Right lung (tissue), 2 donors: ENCODE measurements at regions not wholly inside any gene's neighbourhood (a gene's known extent, or its start where the extent isn't known, plus 50 kb on each side); places are given as distances from the start of the nearest gene placed in this dataset.
"Not testable (repeated sequence)": the region's sequence is repeated elsewhere in the genome, so short reads cannot be mapped to it uniquely, and the experiment has no call there.

Source experiments
- DNase-seq, 2 donors: peaks; one replicate each; pipeline ENCODE4 v3.0.0-alpha.2; 2013

- no peak for DNase-seq
These were observed 317.0 kb upstream of the ADCY2 start for GRCh38 chr5:7078901-7079300.

GRCh38 chr5:7080501-7080900 is 315.4 kb upstream of the ADCY2 start:
- no peak for DNase-seq

GRCh38 chr5:7087719-7088297 is 308.1 kb upstream of the ADCY2 start:
- no peak for DNase-seq

GRCh38 chr5:7088849-7089248 is 307.1 kb upstream of the ADCY2 start:
- no peak for DNase-seq

GRCh38 chr5:7094626-7095025 is 301.3 kb upstream of the ADCY2 start:
- DNase-seq = peak; percentile 13 to 37

GRCh38 chr5:7096294-7096693 is 299.6 kb upstream of the ADCY2 start:
- DNase-seq = no peak

GRCh38 chr5:7105358-7105757 is 290.6 kb upstream of the ADCY2 start:
- no peak for DNase-seq

- DNase-seq = no peak
These were observed 278.0 kb upstream of the ADCY2 start for GRCh38 chr5:7117961-7118360.

- no peak for DNase-seq
These were observed 264.3 kb upstream of the ADCY2 start for GRCh38 chr5:7131680-7132079.

- peak; percentile 39 for DNase-seq
These were observed 249.1 kb upstream of the ADCY2 start for GRCh38 chr5:7146886-7147285.

- DNase-seq = no peak
These were observed 238.9 kb upstream of the ADCY2 start for GRCh38 chr5:7157083-7157482.

- DNase-seq = no peak
These were observed 226.6 kb upstream of the ADCY2 start for GRCh38 chr5:7169240-7169878.

- DNase-seq = not testable (repeated sequence)
These were observed 225.2 kb upstream of the ADCY2 start for GRCh38 chr5:7170785-7171184.

- no peak for DNase-seq
These were observed 216.6 kb upstream of the ADCY2 start for GRCh38 chr5:7179364-7179763.

GRCh38 chr5:7181841-7182240 is 214.1 kb upstream of the ADCY2 start:
- no peak for DNase-seq

- DNase-seq = no peak
These were observed 210.2 kb upstream of the ADCY2 start for GRCh38 chr5:7185742-7186141.

- DNase-seq = no peak
These were observed 209.1 kb upstream of the ADCY2 start for GRCh38 chr5:7186818-7187217.

- DNase-seq = peak; percentile 24 to 46
These were observed 205.2 kb upstream of the ADCY2 start for GRCh38 chr5:7190712-7191250.

- no peak for DNase-seq
These were observed 203.9 kb upstream of the ADCY2 start for GRCh38 chr5:7192016-7192415.

- no peak for DNase-seq
These were observed 193.1 kb upstream of the ADCY2 start for GRCh38 chr5:7202846-7203245.

GRCh38 chr5:7207979-7208378 is 188.0 kb upstream of the ADCY2 start:
- DNase-seq = no peak

GRCh38 chr5:7208938-7209337 is 187.0 kb upstream of the ADCY2 start:
- no peak for DNase-seq

GRCh38 chr5:7209658-7210057 is 186.3 kb upstream of the ADCY2 start:
- no peak for DNase-seq

GRCh38 chr5:7210549-7210948 is 185.4 kb upstream of the ADCY2 start:
- no peak for DNase-seq
